K562 (cell line): ENCODE measurements at regions not wholly inside any gene's neighbourhood (a gene's known extent, or its start where the extent isn't known, plus 50 kb on each side); places are given as distances from the start of the nearest gene placed in this dataset.

Experiments used
- CTCF ChIP-seq, 3 experiments: IDR thresholded peaks in 2 of 3; conservative IDR thresholded peaks in 1 of 3; 2 replicates each; pipeline ENCODE4 v1.5.1; 2011 to 2012; ENCODE audit warnings: low read length in 3 of 3, mild to moderate bottlenecking in 3 of 3, control low read depth in 2 of 3, improper control_type of control experiment in 1 of 3, inconsistent platforms in 1 of 3, low read depth in 1 of 3, mixed read lengths in 1 of 3, moderate library complexity in 1 of 3; ENCODE audit not compliant: insufficient read depth in 2 of 3
- EGR1 ChIP-seq: fragments of 450-650 bp; conservative IDR thresholded peaks from 2 replicates; pipeline ENCODE4 v1.6.1; 2017; ENCODE audit warnings: mild to moderate bottlenecking
- FOXA1 ChIP-seq: fragments of 450-650 bp; IDR thresholded peaks from 2 replicates; pipeline ENCODE4 v1.6.1; 2016; ENCODE audit warnings: mild to moderate bottlenecking, borderline replicate concordance
- FOXM1 ChIP-seq, 2 experiments: fragments of 450-650 bp in 1 of 2; sonication (generic) in 1 of 2; formaldehyde crosslinking in 1 of 2; IDR thresholded peaks; 2 replicates each; pipeline versions ENCODE4 v1.6.1 to v1.9.0; 2017 to 2022; ENCODE audit warnings: low read depth in 2 of 2, mild to moderate bottlenecking in 2 of 2, missing genetic modification reagents in 1 of 2, moderate library complexity in 1 of 2
- GABPA ChIP-seq: fragments of 200-800 bp; sonication (Bioruptor generic); conservative IDR thresholded peaks from 2 replicates; pipeline ENCODE4 v1.6.1; 2016; ENCODE audit warnings: low read depth, missing genetic modification characterization, missing compliant biosample characterization
- GATA2 ChIP-seq: sonication (generic); formaldehyde crosslinking; IDR thresholded peaks from 2 replicates; pipeline ENCODE4 v1.4.0; 2020; ENCODE audit warnings: mild to moderate bottlenecking, missing genetic modification reagents
- HDAC1 ChIP-seq, 2 experiments: fragments of 450-650 bp; IDR thresholded peaks; 2 replicates each; pipeline ENCODE4 v1.6.1; 2016 to 2017; ENCODE audit warnings: inconsistent platforms in 1 of 2, mild to moderate bottlenecking in 1 of 2, moderate library complexity in 1 of 2
- HDAC3 ChIP-seq: fragments of 450-650 bp; IDR thresholded peaks from 2 replicates; pipeline ENCODE4 v1.6.1; 2018; ENCODE audit warnings: borderline replicate concordance, mild to moderate bottlenecking, moderate library complexity; ENCODE audit not compliant: partially characterized antibody
- MBD2 ChIP-seq: sonication (generic); IDR thresholded peaks from 2 replicates; pipeline ENCODE4 v1.6.1; 2016; ENCODE audit warnings: low read depth, borderline replicate concordance
- MXI1 ChIP-seq: IDR thresholded peaks from 2 replicates; pipeline ENCODE4 v1.6.1; 2011; ENCODE audit warnings: low read depth, mild to moderate bottlenecking, improper control_type of control experiment, low read length
- NELFE ChIP-seq: IDR thresholded peaks from 2 replicates; pipeline ENCODE4 v1.6.1; 2011; ENCODE audit warnings: mild to moderate bottlenecking; ENCODE audit not compliant: insufficient read depth, insufficient read length
- NFE2 ChIP-seq: IDR thresholded peaks from 2 replicates; pipeline ENCODE4 v1.6.1; 2014; ENCODE audit warnings: antibody characterized with exemption, low read depth
- NFIC ChIP-seq: fragments of 450-650 bp; IDR thresholded peaks from 2 replicates; pipeline ENCODE4 v1.6.1; 2017; ENCODE audit warnings: mild to moderate bottlenecking, inconsistent platforms
- PML ChIP-seq: IDR thresholded peaks from 2 replicates; pipeline ENCODE4 v1.6.1; 2012; ENCODE audit warnings: low read length, inconsistent platforms
- PRMT5 ChIP-seq: sonication (generic); formaldehyde crosslinking; IDR thresholded peaks from 2 replicates; pipeline ENCODE4 v1.5.0; 2020; ENCODE audit warnings: missing genetic modification reagents
- STAT5A ChIP-seq: IDR thresholded peaks from 2 replicates; pipeline ENCODE4 v1.6.1; 2012; ENCODE audit warnings: low read length, inconsistent platforms, borderline replicate concordance
- TAL1 ChIP-seq: fragments of 450-650 bp; IDR thresholded peaks from 2 replicates; pipeline ENCODE4 v1.6.1; 2016; ENCODE audit warnings: mild to moderate bottlenecking
- TCF3 ChIP-seq: sonication (generic); formaldehyde crosslinking; IDR thresholded peaks from 2 replicates; pipeline ENCODE4 v1.4.0; 2020; ENCODE audit warnings: mild to moderate bottlenecking, missing genetic modification reagents
- TEAD4 ChIP-seq, 2 experiments: sonication (generic) in 1 of 2; formaldehyde crosslinking in 1 of 2; IDR thresholded peaks; 2 replicates each; pipeline versions ENCODE4 v1.6.1 to v1.8.0; 2012 to 2022; ENCODE audit warnings: borderline replicate concordance in 1 of 2, inconsistent platforms in 1 of 2, low read length in 1 of 2, mild to moderate bottlenecking in 1 of 2, missing genetic modification reagents in 1 of 2
- THAP7 ChIP-seq: fragments of 250-450 bp; sonication (Bioruptor Pico); IDR thresholded peaks from 2 replicates; pipeline ENCODE4 v1.5.0; 2021
- VEZF1 ChIP-seq: fragments of 200-800 bp; sonication (Bioruptor generic); IDR thresholded peaks from 2 replicates; pipeline ENCODE4 v1.6.1; 2017; ENCODE audit warnings: missing genetic modification characterization, missing compliant biosample characterization
- ZNF280A ChIP-seq: fragments of 450-650 bp; IDR thresholded peaks from 2 replicates; pipeline ENCODE4 v1.6.1; 2018; ENCODE audit warnings: mild to moderate bottlenecking, low read depth; ENCODE audit not compliant: partially characterized antibody

DNA sequence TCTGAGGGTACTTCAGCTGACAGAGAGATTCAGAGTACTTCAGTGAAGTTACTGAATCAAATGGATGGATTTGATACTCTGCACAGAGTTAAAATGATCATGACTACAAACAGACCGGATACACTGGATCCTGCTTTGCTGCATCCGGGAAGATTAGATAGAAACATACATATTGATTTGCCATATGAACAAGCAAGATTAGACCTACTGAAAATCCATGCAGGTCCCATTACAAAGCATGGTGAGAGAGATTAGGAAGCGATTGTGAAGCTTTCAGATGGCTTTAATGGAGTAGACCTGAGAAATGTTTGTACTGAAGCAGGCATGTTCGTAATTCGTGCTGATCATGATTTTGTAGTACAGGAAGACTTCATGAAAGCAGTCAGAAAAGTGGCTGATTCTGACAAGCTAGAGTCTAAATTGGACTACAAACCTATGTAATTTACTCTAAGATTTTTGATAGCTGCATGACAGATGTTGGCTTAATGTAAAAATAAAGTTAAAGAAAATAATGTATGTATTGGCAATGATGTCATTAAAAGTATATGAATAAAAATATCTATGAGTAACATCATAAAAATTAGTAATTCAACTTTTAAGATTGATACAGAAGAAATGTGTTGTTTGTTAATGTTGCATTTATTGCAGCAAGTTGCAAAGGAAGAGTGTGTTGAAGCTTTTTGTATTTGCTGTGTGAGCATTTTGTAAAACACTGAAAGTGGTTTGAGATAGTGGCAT, 136.1 kb upstream of the RAP1B start (continued):
- TF ChIP-seq GABPA (tag) (peak; percentile 48), NFIC (peak; percentile 51), HDAC1 (IDR thresholded peaks at IDR 0.05) (peak in 1 of 2 experiments; percentile 70; a peak in 2 of 4 replicates), HDAC3 (peak; percentile 24), FOXA1 (no peak), FOXM1 (IDR thresholded peaks at IDR 0.05; ENCODE audit: low read depth) (peak; percentile 46; the same call in 1 of the 2 replicates), FOXM1 (CRISPR knock-in tag; IDR thresholded peaks at IDR 0.05; ENCODE audit: low read depth) (no peak), THAP7 (no peak), NELFE (no peak), VEZF1 (CRISPR knock-in tag) (0 out of 2 replicates have a peak, but pooled peaks have one; percentile 10), EGR1 (no peak), MXI1 (no peak), STAT5A (peak; percentile 73), PML (peak; percentile 86), NFE2 (peak; percentile 20; the same call in 1 of the 2 replicates), TCF3 (CRISPR knock-in tag) (peak; percentile 92), TAL1 (peak; percentile 89), TEAD4 (IDR thresholded peaks at IDR 0.05; ENCODE audit: low read length) (peak; percentile 94), TEAD4 (CRISPR knock-in tag; IDR thresholded peaks at IDR 0.05; ENCODE audit: borderline replicate concordance) (no peak), MBD2 (no peak), PRMT5 (CRISPR knock-in tag) (no peak), CTCF (IDR thresholded peaks at IDR 0.05 in 2 of 3, conservative IDR thresholded peaks at IDR 0.05 in 1 of 3; ENCODE audit: insufficient read depth in 2 of 3, low read depth in 1 of 3, low read length in 3 of 3) (no peak), GATA2 (CRISPR knock-in tag) (peak; percentile 58; the same call in 1 of the 2 replicates), ZNF280A (no peak)
